DMS153 treated with DMSO at 0.1 percent for 48 hours (cell line): ENCODE measurements at regions not wholly inside any gene's neighbourhood (a gene's known extent, or its start where the extent isn't known, plus 50 kb on each side); places are given as distances from the start of the nearest gene placed in this dataset.

Experiments
- DNase-seq: peaks from one replicate; lab custom pipeline; 2025; ENCODE audit not compliant: unreplicated experiment; lab: John Stamatoyannopoulos, UW

- no peak for DNase-seq
These were observed 120.8 kb downstream of the CTTN start for GRCh38 chr11:70519117-70519516.

- no peak for DNase-seq
These were observed 123.4 kb downstream of the CTTN start for GRCh38 chr11:70521475-70522308.

GRCh38 chr11:70522309-70522592, 123.9 kb downstream of the CTTN start:
- DNase-seq, result no peak

DNA sequence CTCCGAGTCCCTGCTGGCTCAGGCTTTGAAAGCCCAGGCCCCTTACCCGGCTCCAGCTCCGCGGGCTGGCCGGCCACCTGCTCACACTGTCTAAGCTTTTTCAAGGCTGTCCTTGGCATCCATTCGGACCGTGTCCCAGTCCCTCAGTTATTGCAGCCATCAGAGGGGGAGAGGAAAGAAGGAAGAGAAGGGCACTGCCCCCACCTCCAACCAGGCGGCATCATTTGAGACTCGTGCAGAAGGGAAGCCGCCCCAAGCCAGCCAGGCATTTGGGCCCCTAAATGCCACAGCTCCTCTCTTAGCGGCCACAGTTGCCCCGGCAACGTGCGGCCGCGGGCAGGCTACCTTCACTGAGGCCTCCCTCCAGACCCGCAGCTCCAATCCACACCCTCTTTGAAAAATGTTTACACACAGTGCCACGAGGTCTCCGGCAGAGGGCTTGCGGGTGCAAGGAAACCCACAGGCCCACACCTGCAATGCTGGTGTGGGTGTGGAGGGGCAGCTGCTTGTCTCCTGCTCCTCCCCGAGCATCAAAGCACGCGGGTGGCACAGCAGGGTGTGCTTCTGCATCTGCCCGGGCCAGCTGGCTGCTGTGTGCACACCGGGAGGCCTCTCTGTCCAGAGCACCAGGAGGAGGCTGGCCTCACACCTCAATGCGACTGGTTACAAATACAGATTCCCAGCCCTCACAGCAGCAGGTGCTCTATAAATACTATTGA, 124.4 kb downstream of the CTTN start:
- DNase-seq, result peak; percentile 70

DNA sequence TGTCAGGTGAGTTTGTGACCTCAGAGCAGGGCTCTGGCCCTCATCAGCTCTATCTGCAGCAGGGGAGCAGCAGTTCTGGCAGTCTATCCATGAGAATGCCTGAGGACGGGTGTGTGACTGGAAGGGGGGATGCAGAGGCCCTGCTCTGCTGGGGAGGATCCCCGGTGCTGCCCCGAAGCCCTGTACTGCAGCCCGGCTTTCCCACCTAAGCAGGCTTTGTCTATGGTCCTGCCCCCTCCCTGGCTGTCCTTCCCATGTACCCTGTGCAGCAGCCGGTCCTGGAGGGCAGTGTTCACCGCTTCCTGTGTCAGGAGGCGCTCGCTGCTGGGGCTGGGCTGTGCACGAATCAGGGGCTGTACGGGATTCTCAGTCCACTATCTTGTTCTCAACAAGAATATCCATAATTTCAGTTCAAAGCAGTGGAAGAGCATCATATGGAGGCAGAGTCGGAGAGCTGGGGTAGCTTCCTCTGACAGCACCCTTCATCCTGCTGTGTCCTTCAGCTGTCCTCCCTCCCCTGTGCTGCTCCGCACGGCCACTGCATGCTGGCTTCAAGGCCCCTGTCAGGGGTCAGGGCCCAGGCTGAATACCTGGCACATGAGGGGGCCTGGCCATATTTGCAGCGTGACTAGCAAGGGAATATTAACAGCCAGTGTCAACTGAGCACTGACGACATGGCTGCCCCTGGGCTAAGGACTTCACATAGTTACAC, 125.2 kb downstream of the CTTN start:
- no peak for DNase-seq

DNA sequence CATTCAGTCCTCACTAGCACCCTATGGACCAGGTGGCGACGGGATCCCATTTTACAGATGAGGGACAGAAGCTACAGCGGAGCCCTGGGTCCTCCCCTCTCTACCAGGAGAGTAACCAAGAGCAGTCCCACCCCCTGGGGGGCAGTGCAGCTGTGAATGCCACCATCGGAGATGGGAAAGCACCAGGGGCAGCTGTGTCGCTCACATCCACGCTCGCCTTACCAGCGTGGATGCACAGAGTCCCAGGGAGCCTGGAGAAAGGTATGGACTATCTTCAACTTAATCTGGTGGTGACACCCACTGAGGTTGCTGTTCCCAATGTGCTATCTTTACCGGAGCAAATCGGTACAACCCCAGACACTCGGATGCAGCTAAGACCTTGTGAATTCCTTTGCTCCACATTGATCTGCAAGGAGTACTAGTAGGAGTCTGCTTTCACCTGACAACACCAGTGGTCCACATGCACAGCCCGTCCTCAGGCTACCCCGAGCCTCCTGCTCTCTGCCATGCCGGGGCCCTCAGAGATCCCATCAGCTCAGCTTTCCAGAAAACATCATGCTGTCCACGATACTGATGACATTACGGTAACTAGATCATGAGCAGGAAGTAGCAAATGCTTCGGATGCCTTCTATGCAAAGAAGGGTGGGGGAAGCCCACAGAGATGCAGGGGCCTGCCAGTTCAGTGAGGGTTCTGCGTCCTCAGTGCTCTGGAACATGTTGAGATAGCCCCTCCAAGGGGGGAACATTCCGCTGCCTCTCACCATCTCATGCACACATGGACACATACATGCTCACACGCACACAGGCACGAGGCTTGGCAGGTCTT, 126.0 kb downstream of the CTTN start:
- DNase-seq, result no peak

DNA sequence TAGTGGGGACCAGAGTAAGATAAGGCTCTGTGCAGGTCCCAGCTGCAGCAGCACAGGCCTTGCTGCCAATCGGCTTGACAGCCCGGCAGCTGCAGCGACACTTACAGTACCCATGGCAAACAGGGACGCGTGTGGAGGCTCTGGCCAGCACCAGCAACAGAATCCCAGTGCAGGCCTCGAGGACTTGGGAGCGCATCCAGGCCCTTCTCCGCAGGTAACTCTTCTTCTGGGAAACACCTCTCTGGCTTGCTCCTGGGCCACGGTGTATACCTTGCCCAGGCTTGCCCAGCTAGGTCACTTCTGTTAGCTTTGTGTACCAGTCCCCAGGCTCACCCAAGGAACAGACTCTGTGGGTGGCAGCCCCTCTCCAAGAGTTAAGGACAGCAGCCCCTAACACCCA, 126.7 kb downstream of the CTTN start:
- DNase-seq, result peak; percentile 6

DNA sequence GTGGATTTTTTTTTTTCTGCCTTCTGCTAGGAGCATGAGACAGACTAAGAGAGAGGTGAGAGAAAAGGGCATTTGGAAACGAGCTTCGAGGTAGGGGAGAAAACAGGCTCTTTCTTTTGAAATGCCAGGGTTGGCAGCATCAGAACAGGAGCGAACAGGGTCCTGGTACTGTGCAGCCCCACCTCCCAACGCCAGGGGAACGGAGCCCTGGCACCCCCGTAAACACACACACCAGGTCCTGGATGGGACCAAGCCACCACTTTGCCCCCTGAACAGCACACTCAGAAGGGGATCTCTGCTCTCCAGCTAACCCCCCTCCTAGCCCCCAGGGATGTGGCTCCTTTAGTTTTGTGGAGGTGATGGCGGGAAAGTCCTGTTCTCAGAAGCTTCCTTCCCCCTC, 127.1 kb downstream of the CTTN start:
- no peak for DNase-seq

DNA sequence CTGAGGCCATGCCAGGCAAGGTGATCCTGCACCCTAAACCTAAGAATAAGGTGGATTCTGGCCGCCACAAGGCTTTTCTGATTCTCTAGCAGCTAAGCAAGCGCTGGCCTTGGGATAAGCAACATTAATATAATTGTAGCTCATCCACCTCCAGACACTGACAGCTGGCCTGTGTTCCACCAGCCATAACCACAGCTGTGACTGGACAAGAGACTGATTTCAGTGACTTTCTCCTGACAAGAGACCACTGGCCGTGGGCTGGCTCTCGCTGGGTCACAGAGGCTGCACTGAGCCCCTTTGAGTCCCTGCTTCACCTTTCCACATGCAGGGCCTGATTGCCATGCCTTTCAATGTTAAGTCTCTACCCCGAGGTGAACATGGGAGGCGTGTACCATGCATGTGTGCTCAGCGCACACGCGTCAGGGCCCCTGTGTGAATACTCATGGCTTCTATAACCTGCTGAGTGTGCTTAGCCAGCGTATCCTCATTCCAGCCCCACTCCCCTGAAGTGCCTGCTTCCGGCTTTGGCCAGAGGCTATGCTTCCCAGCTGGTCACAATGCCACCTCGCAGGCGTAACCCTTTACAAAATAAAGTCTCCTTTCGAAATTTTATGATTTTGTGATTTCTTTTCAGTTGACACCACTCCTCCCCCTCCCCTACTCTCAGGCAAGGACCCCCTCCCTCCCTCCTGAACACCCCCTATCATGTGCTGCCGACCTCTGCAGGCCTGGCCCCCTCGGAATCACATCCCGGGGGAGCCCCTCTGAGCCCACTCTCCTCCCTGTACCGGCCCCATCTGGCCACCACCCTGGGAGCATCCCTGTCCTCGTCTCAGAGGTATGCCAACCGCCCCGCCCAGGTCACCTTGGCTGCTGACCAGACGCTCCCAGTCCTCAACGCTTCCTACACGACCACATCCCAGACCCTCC, 128.1 kb downstream of the CTTN start:
- no peak for DNase-seq

- DNase-seq, result no peak
These were observed 128.7 kb downstream of the CTTN start for GRCh38 chr11:70527046-70527395.

DNA sequence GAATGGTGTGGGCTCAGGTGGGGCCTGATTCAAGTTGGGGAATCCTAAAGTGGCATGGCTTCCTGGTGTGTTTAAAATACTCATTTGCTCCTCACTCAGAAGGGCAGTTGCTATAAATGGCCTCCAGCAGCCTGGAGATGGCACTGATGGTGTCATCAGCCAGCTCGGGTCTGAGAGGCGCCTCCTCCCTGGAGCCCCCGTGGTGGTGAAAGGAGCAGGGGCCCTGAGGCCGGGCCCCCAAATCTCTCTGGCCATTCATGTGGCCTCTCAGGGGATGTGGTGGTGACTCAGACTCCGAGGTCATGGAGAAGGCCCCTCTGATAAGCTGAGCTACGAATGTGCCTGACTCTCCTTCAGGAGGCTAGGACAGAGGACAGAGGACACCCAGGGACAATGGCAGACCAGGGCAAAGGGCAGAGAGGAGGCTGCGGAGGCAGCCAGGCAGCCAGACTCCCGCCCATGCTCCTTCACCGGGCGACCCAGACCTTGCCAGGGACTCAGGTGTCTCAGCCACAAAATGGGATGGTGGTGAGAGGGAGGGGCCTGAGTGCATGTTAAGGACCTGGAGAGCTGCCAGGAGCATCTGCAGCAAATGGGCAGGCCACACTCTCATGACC, 129.2 kb downstream of the CTTN start:
- no peak for DNase-seq

DNA sequence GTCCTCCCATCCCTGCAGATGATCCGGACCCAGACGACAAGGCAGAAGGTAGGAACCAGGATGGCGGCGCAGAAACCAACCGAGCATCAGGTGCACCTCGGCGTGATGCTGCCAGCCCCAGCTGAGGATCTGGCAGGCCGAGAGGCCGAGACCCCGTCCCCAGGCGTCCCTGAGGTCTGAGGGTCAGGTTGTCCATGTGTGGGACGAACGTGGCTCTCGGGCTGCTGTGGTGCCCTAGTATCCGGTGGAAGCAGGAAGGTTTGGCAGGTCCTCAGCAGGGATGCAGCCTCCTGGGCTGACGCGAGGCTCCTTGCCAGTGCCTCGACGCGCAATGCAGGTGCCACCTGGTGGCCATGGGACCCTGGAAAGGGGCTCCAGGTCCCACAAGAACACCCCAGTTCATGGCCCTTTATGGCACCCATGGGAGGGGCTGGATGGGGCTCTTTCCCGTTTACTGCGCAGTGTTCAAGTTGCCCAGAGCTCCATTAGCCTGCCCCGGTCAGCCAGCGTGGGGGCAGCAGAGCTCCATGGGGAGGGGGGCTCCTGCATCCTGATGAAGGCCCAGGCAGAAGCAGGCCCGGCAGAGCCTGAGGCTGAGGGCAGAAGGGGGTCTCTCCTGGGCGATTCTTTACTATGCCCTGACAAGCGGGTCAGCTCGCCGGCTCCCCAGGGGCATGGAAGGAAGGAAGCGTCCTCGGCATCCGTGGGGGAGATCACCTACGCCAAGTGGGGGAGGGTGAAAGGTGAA, 129.9 kb downstream of the CTTN start:
- DNase-seq, result no peak

GRCh38 chr11:70528794-70529580, 130.7 kb downstream of the CTTN start:
- no peak for DNase-seq

DNA sequence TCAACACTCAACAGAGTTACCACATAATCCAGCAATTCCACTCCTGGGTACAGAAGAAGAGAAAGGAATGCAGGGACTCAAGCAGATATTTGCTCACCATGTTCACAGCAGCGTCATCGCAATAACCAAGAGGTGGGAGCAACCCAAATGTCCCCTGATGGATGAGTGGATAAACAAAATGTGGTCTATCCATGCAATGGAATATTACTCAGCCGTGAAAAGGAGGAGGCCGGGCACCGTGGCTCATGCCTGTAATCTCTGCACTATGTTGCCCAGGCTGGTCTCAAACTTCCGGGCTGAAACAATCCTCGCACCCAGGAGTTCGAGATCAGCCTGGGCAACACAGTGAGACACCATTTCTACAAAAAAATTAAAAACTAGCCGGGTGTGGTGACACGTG, 131.7 kb downstream of the CTTN start:
- no peak for DNase-seq

GRCh38 chr11:70530629-70531185, 132.4 kb downstream of the CTTN start:
- no peak for DNase-seq

GRCh38 chr11:70531281-70532065, 133.1 kb downstream of the CTTN start:
- no peak for DNase-seq

GRCh38 chr11:70532066-70532440, 133.7 kb downstream of the CTTN start:
- no peak for DNase-seq
